Kidney epithelial cell (primary cell): ENCODE measurements at regions not wholly inside any gene's neighbourhood (a gene's known extent, or its start where the extent isn't known, plus 50 kb on each side); places are given as distances from the start of the nearest gene placed in this dataset.

Experiments
- DNase-seq: peaks from one replicate; pipeline ENCODE4 v3.0.0-alpha.2; 2010; ENCODE audit warnings: low read depth
- H3K27me3 ChIP-seq: 2 replicates; pipeline ENCODE4 v1.6.0; 2011; ENCODE audit warnings: low read length; ENCODE audit not compliant: control insufficient read depth, insufficient read depth
- H3K36me3 ChIP-seq: 2 replicates; pipeline ENCODE4 v1.5.1; 2011; ENCODE audit warnings: low read length; ENCODE audit not compliant: control insufficient read depth, insufficient read depth
- H3K4me3 ChIP-seq: 2 replicates; pipeline ENCODE4 v1.5.1; 2011; ENCODE audit warnings: low read depth, mild to moderate bottlenecking, control low read depth, low read length
- CTCF ChIP-seq: IDR thresholded peaks from 2 replicates; pipeline ENCODE4 v1.5.1; 2011; ENCODE audit warnings: mild to moderate bottlenecking, moderate library complexity, low read length, control low read depth, inconsistent platforms; ENCODE audit not compliant: insufficient read depth, poor library complexity, severe bottlenecking

- no peak for TF ChIP-seq CTCF
- no peak overlapping the region for H3K4me3 ChIP-seq
- peaks cover 46% of the 10 kb centered on the region for H3K27me3 ChIP-seq
- DNase-seq: no peak
- no peaks in the 10 kb centered on the region for H3K36me3 ChIP-seq
Observed at GRCh38 chr2:120578576-120579352, 156.9 kb upstream of the GLI2 start.

GRCh38 chr2:120579916-120580685 lies 155.6 kb upstream of the GLI2 start:
- Histone ChIP-seq H3K4me3 (no peak overlapping the region), H3K36me3 (no peaks in the 10 kb centered on the region), H3K27me3 (peaks cover 37% of the 10 kb centered on the region)
- TF ChIP-seq CTCF: no peak
- no peak for DNase-seq

DNA sequence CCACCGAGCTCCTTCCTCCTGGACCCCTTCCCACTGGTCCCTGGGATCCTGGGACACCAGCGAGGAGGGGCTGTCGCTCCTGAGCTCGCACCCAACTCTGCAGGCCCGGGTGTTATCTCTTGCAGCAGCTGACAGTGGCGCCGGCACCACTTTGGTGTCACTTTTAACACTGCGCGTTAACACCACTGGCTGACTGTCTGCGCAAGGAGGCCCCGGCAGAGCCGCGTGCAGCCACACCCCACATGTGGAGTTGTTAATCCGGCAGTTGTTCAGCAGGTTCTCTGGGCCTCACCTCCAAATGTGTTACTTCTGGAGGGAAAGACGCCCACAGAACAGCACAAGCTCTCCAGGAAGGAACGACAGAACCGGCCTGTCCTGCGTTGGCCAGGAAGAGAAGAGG lies 155.0 kb upstream of the GLI2 start:
- H3K4me3 ChIP-seq: no peak overlapping the region
- no peak for DNase-seq
- TF ChIP-seq CTCF: no peak
- H3K27me3 ChIP-seq: peaks cover 37% of the 10 kb centered on the region
- no peaks in the 10 kb centered on the region for H3K36me3 ChIP-seq

GRCh38 chr2:120583121-120583520 lies 152.5 kb upstream of the GLI2 start:
- no peak for DNase-seq
- Histone ChIP-seq H3K27me3 (peaks cover 37% of the 10 kb centered on the region), H3K36me3 (no peaks in the 10 kb centered on the region), H3K4me3 (no peak overlapping the region)
- no peak for TF ChIP-seq CTCF

DNA sequence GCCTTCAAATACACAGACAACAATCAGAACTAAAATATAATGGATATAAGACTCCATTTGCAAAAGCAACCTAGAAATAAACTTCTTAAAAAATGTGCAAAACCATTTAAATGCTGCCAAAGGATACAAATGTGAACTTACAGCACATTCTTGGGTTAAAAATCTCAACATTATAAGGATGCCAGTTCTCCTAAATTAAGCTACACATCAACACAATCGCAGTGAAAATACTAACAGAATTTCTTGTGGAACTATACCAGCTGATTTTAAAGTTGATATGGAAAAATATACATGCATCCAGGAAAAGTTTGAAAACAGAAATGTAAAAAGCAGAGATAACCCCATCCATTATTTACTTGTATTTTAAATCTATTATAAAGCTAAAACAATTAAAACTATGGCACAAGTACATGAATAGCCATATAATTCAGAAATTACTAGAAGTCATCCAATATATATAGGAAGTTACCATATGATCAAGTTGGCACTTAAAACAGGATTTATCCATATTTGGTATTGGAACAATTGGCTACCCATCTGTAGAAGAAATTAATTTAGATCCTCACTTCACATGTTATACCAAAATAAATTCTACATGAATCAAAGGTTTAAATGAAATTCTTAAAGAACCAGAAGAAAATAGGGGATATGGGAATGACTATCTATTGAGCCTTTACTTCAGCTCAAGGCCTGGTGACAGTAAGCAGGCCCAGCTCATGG lies 151.7 kb upstream of the GLI2 start:
- Histone ChIP-seq H3K4me3 (no peak overlapping the region), H3K27me3 (peaks cover 35% of the 10 kb centered on the region), H3K36me3 (no peaks in the 10 kb centered on the region)
- no peak for DNase-seq
- no peak for TF ChIP-seq CTCF
